SK-N-DZ (cell line): ENCODE measurements at regions not wholly inside any gene's neighbourhood (a gene's known extent, or its start where the extent isn't known, plus 50 kb on each side); places are given as distances from the start of the nearest gene placed in this dataset.
"Not testable (repeated sequence)": the region's sequence is repeated elsewhere in the genome, so short reads cannot be mapped to it uniquely, and the experiment has no call there.

Experiments used
- DNase-seq: peaks from one replicate; pipeline ENCODE4 v3.0.0-alpha.2; 2015; ENCODE audit warnings: low spot score

GRCh38 chrX:131356725-131357124 lies 67.6 kb upstream of the IGSF1 start:
- DNase-seq: no peak

DNA sequence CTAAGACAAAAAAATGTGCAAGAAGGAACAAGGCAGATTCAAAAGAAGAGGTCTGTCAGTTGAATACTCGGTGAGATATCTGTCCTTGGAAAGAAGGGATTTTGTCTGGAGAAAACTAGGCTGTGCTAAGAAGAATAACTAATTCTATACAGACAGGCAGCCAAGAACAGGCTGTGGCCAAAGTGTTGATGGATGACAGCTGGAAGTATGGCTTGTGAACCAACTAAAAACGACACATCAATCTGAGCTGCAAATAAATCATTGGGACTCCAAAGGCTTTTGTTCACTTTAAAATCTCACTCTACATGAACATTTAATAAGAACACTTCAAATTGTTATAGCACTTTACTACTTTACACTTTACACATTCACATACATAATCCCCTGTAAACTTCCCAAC lies 70.5 kb upstream of the IGSF1 start:
- DNase-seq: no peak

DNA sequence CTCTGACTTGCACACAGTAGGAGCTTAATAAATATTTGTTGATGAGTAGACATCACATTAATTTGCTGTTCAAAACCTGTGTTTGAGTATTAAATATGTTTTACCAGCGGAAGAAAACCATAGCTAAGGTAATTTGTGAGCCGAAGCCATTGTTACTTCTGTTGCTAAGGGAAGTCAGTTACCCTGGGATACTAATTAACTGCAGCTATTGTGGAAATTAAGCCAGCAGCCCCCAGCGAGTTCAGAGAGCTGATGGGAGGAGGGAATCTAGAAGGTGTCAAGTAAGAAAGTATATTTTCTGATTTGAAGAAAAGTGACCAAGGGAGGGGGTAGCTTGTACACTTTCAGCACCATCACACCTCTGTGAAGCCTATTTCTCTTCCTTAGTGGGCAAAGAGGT lies 76.7 kb upstream of the IGSF1 start:
- no peak for DNase-seq

DNA sequence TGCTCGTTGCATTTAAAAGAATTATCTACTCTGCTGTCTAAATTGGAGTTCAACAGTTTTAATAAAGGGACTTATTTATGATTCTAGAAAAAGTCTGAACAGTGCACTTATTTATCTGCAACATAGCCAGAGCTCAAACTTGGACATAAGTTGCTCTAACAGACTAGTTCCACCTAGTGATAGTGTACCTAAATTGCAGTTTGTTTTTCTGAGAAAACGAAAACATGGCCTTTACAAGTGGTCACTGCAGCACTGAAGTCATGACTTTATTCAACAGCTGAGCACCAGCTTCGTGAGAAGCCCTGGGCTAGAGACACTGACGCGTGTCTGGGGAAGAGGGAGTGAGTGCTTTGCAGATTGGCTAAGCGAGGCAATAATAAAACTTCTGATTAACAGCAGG lies 77.3 kb upstream of the IGSF1 start:
- DNase-seq: peak; percentile 28

DNA sequence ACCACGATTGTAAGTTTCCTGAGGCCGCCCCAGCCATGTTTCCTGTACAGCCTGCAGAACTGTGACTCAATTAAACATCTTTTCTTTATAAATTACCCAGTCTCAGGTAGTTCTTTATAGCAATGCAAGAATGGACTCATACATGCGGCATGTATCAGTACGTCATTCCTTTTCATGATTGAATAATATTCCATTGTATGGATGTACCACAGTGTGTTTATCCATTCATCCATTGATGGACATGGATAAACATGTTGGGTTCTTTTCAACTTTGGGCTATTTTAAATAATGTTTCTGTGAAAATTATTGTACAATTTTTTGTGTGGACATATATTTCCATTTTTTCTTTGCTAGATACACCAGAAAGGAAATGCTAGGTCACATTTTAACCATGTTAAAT lies 99.2 kb upstream of the IGSF1 start:
- DNase-seq: no peak

GRCh38 chrX:131392666-131393065 lies 103.6 kb upstream of the IGSF1 start:
- DNase-seq: no peak

DNA sequence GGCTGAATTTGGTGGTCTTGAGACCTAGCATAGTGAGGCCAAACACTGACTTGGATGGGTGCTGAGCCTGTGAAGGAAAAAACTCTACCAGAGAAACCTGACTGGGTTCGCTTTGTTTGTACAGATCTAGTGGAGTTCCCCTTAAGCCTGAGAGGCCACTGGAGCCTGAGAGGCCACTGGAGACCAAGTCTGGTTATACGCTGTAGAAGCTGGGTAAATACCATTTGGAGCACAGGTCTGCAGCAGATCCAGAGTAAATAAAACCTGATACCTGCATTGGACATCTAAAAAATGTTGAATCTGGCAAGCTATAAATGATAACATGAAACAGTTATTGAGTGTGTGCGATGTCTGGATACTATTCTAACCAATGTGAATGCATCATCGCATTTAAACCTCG lies 104.3 kb upstream of the IGSF1 start:
- no peak for DNase-seq

GRCh38 chrX:131394384-131394783 lies 105.3 kb upstream of the IGSF1 start:
- no peak for DNase-seq

GRCh38 chrX:131397891-131398290 lies 108.8 kb upstream of the IGSF1 start:
- DNase-seq: no peak

- DNase-seq: no peak
These were observed 110.7 kb upstream of the IGSF1 start for GRCh38 chrX:131399678-131400428.

DNA sequence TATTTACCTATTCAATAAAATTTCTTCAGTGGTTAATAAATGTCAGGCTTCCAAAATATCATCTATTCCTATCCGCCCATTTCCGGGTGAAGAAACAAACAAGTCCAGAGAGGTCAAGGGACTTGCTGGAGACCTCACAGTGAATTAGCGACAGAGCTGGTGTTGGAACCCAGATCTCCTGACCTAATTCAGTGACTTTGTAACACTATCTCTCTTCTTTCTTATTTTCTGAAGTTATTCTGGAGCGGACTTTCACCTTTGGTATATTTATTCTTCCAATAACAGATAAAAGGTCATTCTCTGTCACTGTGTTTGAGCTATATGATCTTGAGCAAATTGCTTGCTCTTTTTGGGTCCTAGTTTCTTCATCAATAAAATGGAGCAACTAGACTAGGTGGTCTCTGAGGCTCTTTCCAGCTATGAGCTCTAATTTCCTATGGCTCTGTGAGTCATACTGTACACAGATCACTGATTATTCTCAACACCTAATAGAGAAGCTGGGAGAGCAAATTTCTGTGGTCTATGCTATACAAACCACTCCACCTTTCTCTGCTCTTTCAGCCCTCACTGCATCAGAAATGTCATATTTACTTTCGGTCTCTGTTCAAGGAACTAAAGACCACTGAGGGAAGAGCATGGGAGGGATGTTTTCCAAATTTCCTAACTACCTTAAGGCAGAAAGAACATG lies 113.2 kb upstream of the IGSF1 start:
- DNase-seq: no peak

- DNase-seq: no peak
These were observed 116.4 kb upstream of the IGSF1 start for GRCh38 chrX:131405497-131405896.

- no peak for DNase-seq
These were observed 119.0 kb upstream of the OR13H1 start for GRCh38 chrX:131424895-131425294.

DNA sequence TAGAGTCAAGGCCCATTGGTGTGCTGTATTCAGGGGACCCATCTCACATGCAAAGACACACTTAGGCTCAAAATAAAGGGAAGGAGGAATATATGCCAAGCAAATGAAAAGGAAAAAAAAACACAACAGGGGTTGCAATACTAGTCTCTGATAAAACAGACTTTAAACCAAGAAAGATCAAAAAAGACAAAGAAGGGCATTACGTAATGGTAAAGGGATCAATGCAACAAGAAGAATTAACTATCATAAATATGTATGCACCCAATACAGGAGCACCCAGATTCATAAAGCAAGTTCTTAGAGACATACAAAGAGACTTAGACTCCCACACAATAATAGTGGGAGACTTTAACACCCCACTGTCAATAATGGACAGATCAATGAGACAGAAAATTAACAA lies 113.4 kb upstream of the OR13H1 start:
- not testable (repeated sequence) for DNase-seq

DNA sequence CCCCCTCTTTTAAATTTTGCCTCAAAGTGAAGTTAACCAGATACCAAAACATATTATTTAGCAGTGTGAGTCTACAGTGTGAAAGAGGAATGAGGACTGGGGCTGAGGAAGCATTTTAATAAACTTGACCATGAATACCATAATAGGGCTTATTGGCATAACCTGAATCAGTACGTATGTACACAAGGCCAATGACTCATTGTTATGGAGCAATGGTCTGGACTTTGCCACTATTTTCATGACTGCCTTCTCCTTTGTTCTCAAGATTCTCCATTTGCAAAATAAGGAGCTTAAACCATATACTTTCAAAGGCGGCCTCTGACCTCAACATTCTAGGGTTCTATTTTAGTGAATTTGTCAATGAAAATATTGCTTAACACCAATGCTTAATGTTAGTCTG lies 102.8 kb upstream of the OR13H1 start:
- no peak for DNase-seq

GRCh38 chrX:131445955-131446354 lies 97.9 kb upstream of the OR13H1 start:
- DNase-seq: no peak

- DNase-seq: not testable (repeated sequence)
These were observed 82.0 kb upstream of the OR13H1 start for GRCh38 chrX:131461855-131462254.

DNA sequence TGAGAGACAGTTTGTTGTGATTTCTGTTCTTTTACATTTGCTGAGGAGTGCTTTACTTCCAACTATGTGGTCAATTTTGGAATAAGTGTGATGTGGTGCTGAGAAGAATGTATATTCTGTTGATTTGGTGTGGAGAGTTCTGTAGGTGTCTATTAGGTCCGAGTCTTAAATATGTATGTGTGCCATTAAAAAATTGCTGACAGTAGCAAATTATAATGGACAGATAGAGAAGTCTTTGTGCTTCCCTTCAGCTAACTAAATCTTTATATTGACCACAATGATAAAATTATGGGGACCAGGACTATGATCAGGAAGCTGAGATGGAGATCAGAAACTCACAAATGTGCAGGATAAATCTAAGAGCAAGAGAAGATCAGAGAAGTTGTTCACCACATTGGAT lies 70.1 kb upstream of the OR13H1 start:
- DNase-seq: not testable (repeated sequence)

- no peak for DNase-seq
These were observed 66.4 kb upstream of the OR13H1 start for GRCh38 chrX:131477498-131477897.
